ENCODE measurements at regions not wholly inside any gene's neighbourhood (a gene's known extent, or its start where the extent isn't known, plus 50 kb on each side); places are given as distances from the start of the nearest gene placed in this dataset.
"Not testable (repeated sequence)": the region's sequence is repeated elsewhere in the genome, so short reads cannot be mapped to it uniquely, and the experiment has no call there.

DNA sequence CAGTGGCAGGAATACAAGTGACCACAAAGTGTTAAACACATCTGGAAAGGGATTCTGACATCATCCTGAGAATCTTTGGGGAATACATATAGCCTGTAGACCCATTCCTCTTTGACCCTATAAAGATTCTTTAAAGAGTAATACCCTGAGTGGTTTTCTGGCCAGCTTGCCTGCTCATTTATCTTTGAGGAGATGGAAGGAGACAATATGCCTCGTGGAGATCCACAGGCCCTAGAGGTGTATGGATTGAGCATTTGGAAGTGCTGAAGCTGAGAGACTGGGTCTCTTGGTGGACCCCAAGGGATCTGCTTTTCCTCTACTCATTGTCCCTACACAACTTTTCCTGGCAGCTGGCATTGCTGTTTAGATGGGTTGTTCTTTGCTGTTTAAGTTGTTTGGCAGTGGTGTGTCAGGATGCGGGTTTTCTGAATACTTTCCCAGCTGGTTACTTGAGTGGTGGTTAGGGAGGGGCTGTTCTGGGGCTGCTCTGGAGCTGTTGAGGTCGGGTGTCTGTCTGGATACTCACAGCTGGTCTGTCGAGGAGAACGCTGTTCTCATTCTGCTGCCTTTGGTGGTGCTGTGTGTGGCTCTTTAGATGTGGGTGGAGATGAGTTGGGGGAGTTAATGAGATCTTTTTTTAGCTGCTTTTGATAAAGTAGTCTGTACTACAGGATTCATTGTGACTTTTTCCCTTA, 50.1 kb upstream of the FAM72C start:
- H3K79me2 ChIP-seq (ENCODE audit: insufficient read depth); H3F3A ChIP-seq (replicated peaks; ENCODE audit: insufficient read depth); POLR2A ChIA-PET: not testable (repeated sequence)

More for the DNA sequence above, 50.1 kb upstream of the FAM72C start:
- WGBS (ENCODE audit: low lambda C conversion rate): 50% methylated on average over 1 of the region's 5 CpGs
- H3K4me3 ChIP-seq (ENCODE audit: low read depth in 2 of 2, low read length in 1 of 2); H3K9me2 ChIP-seq; H3K9ac ChIP-seq; H3K9me3 ChIP-seq; H3K36me3 ChIP-seq (replicated peaks in 1 of 2; ENCODE audit: control insufficient read depth in 1 of 2, insufficient read depth in 2 of 2, low read length in 1 of 2); H3K27ac ChIP-seq (ENCODE audit: low read depth in 2 of 2, low read length in 1 of 2); CTCF ChIA-PET; H3K4me1 ChIP-seq (ENCODE audit: control insufficient read depth in 1 of 2, insufficient read depth in 2 of 2, low read depth in 1 of 2, low read length in 1 of 2); H3K4me2 ChIP-seq; H3K27me3 ChIP-seq (ENCODE audit: insufficient read depth); DNase-seq; H4K20me1 ChIP-seq (ENCODE audit: insufficient read depth); H2AFZ ChIP-seq (ENCODE audit: low read depth): not testable (repeated sequence)

All from SK-N-SH (cell line).